ENCODE measurements at regions not wholly inside any gene's neighbourhood (a gene's known extent, or its start where the extent isn't known, plus 50 kb on each side); places are given as distances from the start of the nearest gene placed in this dataset.

GRCh38 chr3:168260859-168261258 lies 165.1 kb upstream of the GOLIM4 start:
- no peaks in the 10 kb centered on the region for H3K9me2 ChIP-seq (ENCODE audit: insufficient read depth)
- DNase-seq (ENCODE audit: low spot score): no peak
- no peak overlapping the region for H3K27ac ChIP-seq (ENCODE audit: low read depth)
- H3K4me2 ChIP-seq: no peak overlapping the region
- Mint-ChIP-seq H3K9me3 (peaks cover 10% of the 10 kb centered on the region), H3K4me3 (no peak overlapping the region), H3K27ac (no peak overlapping the region), H3K4me1 (peaks cover 15% of the 10 kb centered on the region), H3K27me3 (ENCODE audit: insufficient read depth, low read depth, poor library complexity) (no peaks in the 10 kb centered on the region), H3K36me3 (ENCODE audit: low read depth) (peaks cover 10% of the 10 kb centered on the region)
- TF ChIP-seq, protein P1, sequence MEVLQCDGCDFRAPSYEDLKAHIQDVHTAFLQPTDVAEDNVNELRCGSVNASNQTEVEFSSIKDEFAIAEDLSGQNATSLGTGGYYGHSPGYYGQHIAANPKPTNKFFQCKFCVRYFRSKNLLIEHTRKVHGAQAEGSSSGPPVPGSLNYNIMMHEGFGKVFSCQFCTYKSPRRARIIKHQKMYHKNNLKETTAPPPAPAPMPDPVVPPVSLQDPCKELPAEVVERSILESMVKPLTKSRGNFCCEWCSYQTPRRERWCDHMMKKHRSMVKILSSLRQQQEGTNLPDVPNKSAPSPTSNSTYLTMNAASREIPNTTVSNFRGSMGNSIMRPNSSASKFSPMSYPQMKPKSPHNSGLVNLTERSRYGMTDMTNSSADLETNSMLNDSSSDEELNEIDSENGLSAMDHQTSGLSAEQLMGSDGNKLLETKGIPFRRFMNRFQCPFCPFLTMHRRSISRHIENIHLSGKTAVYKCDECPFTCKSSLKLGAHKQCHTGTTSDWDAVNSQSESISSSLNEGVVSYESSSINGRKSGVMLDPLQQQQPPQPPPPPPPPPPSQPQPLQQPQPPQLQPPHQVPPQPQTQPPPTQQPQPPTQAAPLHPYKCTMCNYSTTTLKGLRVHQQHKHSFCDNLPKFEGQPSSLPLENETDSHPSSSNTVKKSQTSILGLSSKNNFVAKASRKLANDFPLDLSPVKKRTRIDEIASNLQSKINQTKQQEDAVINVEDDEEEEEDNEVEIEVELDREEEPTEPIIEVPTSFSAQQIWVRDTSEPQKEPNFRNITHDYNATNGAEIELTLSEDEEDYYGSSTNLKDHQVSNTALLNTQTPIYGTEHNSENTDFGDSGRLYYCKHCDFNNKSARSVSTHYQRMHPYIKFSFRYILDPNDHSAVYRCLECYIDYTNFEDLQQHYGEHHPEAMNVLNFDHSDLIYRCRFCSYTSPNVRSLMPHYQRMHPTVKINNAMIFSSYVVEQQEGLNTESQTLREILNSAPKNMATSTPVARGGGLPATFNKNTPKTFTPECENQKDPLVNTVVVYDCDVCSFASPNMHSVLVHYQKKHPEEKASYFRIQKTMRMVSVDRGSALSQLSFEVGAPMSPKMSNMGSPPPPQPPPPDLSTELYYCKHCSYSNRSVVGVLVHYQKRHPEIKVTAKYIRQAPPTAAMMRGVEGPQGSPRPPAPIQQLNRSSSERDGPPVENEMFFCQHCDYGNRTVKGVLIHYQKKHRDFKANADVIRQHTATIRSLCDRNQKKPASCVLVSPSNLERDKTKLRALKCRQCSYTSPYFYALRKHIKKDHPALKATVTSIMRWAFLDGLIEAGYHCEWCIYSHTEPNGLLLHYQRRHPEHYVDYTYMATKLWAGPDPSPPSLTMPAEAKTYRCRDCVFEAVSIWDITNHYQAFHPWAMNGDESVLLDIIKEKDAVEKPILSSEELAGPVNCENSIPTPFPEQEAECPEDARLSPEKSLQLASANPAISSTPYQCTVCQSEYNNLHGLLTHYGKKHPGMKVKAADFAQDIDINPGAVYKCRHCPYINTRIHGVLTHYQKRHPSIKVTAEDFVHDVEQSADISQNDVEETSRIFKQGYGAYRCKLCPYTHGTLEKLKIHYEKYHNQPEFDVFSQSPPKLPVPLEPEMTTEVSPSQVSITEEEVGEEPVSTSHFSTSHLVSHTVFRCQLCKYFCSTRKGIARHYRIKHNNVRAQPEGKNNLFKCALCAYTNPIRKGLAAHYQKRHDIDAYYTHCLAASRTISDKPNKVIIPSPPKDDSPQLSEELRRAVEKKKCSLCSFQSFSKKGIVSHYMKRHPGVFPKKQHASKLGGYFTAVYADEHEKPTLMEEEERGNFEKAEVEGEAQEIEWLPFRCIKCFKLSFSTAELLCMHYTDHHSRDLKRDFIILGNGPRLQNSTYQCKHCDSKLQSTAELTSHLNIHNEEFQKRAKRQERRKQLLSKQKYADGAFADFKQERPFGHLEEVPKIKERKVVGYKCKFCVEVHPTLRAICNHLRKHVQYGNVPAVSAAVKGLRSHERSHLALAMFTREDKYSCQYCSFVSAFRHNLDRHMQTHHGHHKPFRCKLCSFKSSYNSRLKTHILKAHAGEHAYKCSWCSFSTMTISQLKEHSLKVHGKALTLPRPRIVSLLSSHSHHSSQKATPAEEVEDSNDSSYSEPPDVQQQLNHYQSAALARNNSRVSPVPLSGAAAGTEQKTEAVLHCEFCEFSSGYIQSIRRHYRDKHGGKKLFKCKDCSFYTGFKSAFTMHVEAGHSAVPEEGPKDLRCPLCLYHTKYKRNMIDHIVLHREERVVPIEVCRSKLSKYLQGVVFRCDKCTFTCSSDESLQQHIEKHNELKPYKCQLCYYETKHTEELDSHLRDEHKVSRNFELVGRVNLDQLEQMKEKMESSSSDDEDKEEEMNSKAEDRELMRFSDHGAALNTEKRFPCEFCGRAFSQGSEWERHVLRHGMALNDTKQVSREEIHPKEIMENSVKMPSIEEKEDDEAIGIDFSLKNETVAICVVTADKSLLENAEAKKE (CRISPR knock-in tag; IDR thresholded peaks at IDR 0.05): no peak
- no peak for TF ChIP-seq JUNB (IDR thresholded peaks at IDR 0.05; ENCODE audit: unreplicated experiment)
- TF ChIP-seq REST (IDR thresholded peaks at IDR 0.05; ENCODE audit: unreplicated experiment): no peak
- TF ChIP-seq EZH2 (IDR thresholded peaks at IDR 0.05; ENCODE audit: low read depth, unreplicated experiment): no peak
- no peak for TF ChIP-seq ZNF114 (CRISPR knock-in tag; IDR thresholded peaks at IDR 0.05)
- no peak for TF ChIP-seq STAT1 (IDR thresholded peaks at IDR 0.05; ENCODE audit: unreplicated experiment)
- TF ChIP-seq CREB1 (CRISPR knock-in tag; IDR thresholded peaks at IDR 0.05; ENCODE audit: low read depth): no peak
- TF ChIP-seq ZNF331 (CRISPR knock-in tag; IDR thresholded peaks at IDR 0.05; ENCODE audit: low read depth): no peak
- no peak for TF ChIP-seq POLR2AphosphoS5 (IDR thresholded peaks at IDR 0.05; ENCODE audit: low read depth)
- TF ChIP-seq, protein P2, sequence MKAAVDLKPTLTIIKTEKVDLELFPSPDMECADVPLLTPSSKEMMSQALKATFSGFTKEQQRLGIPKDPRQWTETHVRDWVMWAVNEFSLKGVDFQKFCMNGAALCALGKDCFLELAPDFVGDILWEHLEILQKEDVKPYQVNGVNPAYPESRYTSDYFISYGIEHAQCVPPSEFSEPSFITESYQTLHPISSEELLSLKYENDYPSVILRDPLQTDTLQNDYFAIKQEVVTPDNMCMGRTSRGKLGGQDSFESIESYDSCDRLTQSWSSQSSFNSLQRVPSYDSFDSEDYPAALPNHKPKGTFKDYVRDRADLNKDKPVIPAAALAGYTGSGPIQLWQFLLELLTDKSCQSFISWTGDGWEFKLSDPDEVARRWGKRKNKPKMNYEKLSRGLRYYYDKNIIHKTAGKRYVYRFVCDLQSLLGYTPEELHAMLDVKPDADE (IDR thresholded peaks at IDR 0.05): no peak
- no peak for TF ChIP-seq NANOG (IDR thresholded peaks at IDR 0.05; ENCODE audit: borderline replicate concordance)
- TF ChIP-seq, protein P3, sequence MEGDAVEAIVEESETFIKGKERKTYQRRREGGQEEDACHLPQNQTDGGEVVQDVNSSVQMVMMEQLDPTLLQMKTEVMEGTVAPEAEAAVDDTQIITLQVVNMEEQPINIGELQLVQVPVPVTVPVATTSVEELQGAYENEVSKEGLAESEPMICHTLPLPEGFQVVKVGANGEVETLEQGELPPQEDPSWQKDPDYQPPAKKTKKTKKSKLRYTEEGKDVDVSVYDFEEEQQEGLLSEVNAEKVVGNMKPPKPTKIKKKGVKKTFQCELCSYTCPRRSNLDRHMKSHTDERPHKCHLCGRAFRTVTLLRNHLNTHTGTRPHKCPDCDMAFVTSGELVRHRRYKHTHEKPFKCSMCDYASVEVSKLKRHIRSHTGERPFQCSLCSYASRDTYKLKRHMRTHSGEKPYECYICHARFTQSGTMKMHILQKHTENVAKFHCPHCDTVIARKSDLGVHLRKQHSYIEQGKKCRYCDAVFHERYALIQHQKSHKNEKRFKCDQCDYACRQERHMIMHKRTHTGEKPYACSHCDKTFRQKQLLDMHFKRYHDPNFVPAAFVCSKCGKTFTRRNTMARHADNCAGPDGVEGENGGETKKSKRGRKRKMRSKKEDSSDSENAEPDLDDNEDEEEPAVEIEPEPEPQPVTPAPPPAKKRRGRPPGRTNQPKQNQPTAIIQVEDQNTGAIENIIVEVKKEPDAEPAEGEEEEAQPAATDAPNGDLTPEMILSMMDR (conservative IDR thresholded peaks at IDR 0.05; ENCODE audit: low read depth in 2 of 2): no peak
- TF ChIP-seq EZH2phosphoT487 (IDR thresholded peaks at IDR 0.05; ENCODE audit: unreplicated experiment): no peak
- no peak for ATAC-seq
- no peaks in the 10 kb centered on the region for H4K20me1 ChIP-seq (replicated peaks; ENCODE audit: insufficient read depth)
- H3K4me1 ChIP-seq (ENCODE audit: insufficient read depth): peaks cover 12% of the 10 kb centered on the region; the same call in 1 of the 2 replicates
- peaks cover 6% of the 10 kb centered on the region; the same call in 1 of the 2 replicates for H3K36me3 ChIP-seq (ENCODE audit: insufficient read depth)
- no peaks in the 10 kb centered on the region for H3K79me2 ChIP-seq (replicated peaks; ENCODE audit: insufficient read depth)
- H3K27me3 ChIP-seq (ENCODE audit: insufficient read depth): no peaks in the 10 kb centered on the region
- no peak overlapping the region for H2AFZ ChIP-seq
- H3F3A ChIP-seq (replicated peaks; ENCODE audit: low read depth): no peaks in the 10 kb centered on the region
- no peak overlapping the region for H3K4me3 ChIP-seq

All from GM23338 (cell line).